ENCODE measurements at regions not wholly inside any gene's neighbourhood (a gene's known extent, or its start where the extent isn't known, plus 50 kb on each side); places are given as distances from the start of the nearest gene placed in this dataset.

GRCh38 chr11:71191201-71191600, 61.2 kb downstream of the SHANK2 start:
- intact Hi-C loops (cut with micrococcal nuclease): no loop called here
- H3K4me2 ChIP-seq (ENCODE audit: insufficient read depth, low read length): no peak overlapping the region
- ChIA-PET CTCF (ENCODE audit: low intra/inter-chr PET ratio) (no interaction called here), POLR2A (no interaction called here)
- DNase-seq (ENCODE audit: extremely low read depth in 1 of 4, low spot score in 3 of 4) (no peak), FAIRE-seq (no peak), ATAC-seq (no peak)
- no peak overlapping the region for H3K27ac ChIP-seq (ENCODE audit: extremely low read depth, low read depth, low read length)
- H3K27me3 ChIP-seq (ENCODE audit: control insufficient read depth in 2 of 2, insufficient read depth in 2 of 2, low read length in 2 of 2): peaks cover 2 to 66% of the 10 kb centered on the region in 2 experiments
- no peaks in the 10 kb centered on the region for H3K4me1 ChIP-seq (replicated peaks in 1 of 2; ENCODE audit: control insufficient read depth in 2 of 2, insufficient read depth in 2 of 2, low read length in 2 of 2)
- H3K9me1 ChIP-seq (ENCODE audit: control insufficient read depth, insufficient read depth, low read length): no peaks in the 10 kb centered on the region
- H2AFZ ChIP-seq (ENCODE audit: low read depth, low read length): no peak overlapping the region
- H3K79me2 ChIP-seq (ENCODE audit: control insufficient read depth, insufficient read depth, low read length): no peaks in the 10 kb centered on the region
- WGBS (ENCODE audit: insufficient coverage, low coverage, missing lambda C conversion rate): 3% methylated on average over 7 of the region's 8 CpGs
- H3K9ac ChIP-seq (ENCODE audit: insufficient read depth in 1 of 2, low read depth in 2 of 2, low read length in 2 of 2): no peak overlapping the region
- H3K36me3 ChIP-seq (ENCODE audit: control insufficient read depth, insufficient read depth, low read length): no peaks in the 10 kb centered on the region
- in situ Hi-C loops (cut with MboI): no loop called here
- H3K4me3 ChIP-seq: no peak overlapping the region
- H4K20me1 ChIP-seq (replicated peaks; ENCODE audit: control insufficient read depth, insufficient read depth, low read length): peaks cover 10% of the 10 kb centered on the region; the same call in 1 of the 2 replicates
- BruUV-seq (replicated peaks): no TSS peak
- H3K9me3 ChIP-seq (replicated peaks; ENCODE audit: control insufficient read depth, insufficient read depth, low read depth, low read length): no peaks in the 10 kb centered on the region
- TF ChIP-seq, protein P1, sequence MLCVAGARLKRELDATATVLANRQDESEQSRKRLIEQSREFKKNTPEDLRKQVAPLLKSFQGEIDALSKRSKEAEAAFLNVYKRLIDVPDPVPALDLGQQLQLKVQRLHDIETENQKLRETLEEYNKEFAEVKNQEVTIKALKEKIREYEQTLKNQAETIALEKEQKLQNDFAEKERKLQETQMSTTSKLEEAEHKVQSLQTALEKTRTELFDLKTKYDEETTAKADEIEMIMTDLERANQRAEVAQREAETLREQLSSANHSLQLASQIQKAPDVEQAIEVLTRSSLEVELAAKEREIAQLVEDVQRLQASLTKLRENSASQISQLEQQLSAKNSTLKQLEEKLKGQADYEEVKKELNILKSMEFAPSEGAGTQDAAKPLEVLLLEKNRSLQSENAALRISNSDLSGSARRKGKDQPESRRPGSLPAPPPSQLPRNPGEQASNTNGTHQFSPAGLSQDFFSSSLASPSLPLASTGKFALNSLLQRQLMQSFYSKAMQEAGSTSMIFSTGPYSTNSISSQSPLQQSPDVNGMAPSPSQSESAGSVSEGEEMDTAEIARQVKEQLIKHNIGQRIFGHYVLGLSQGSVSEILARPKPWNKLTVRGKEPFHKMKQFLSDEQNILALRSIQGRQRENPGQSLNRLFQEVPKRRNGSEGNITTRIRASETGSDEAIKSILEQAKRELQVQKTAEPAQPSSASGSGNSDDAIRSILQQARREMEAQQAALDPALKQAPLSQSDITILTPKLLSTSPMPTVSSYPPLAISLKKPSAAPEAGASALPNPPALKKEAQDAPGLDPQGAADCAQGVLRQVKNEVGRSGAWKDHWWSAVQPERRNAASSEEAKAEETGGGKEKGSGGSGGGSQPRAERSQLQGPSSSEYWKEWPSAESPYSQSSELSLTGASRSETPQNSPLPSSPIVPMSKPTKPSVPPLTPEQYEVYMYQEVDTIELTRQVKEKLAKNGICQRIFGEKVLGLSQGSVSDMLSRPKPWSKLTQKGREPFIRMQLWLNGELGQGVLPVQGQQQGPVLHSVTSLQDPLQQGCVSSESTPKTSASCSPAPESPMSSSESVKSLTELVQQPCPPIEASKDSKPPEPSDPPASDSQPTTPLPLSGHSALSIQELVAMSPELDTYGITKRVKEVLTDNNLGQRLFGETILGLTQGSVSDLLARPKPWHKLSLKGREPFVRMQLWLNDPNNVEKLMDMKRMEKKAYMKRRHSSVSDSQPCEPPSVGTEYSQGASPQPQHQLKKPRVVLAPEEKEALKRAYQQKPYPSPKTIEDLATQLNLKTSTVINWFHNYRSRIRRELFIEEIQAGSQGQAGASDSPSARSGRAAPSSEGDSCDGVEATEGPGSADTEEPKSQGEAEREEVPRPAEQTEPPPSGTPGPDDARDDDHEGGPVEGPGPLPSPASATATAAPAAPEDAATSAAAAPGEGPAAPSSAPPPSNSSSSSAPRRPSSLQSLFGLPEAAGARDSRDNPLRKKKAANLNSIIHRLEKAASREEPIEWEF (CRISPR knock-in tag; IDR thresholded peaks at IDR 0.05): no peak
- TF ChIP-seq, protein P2, sequence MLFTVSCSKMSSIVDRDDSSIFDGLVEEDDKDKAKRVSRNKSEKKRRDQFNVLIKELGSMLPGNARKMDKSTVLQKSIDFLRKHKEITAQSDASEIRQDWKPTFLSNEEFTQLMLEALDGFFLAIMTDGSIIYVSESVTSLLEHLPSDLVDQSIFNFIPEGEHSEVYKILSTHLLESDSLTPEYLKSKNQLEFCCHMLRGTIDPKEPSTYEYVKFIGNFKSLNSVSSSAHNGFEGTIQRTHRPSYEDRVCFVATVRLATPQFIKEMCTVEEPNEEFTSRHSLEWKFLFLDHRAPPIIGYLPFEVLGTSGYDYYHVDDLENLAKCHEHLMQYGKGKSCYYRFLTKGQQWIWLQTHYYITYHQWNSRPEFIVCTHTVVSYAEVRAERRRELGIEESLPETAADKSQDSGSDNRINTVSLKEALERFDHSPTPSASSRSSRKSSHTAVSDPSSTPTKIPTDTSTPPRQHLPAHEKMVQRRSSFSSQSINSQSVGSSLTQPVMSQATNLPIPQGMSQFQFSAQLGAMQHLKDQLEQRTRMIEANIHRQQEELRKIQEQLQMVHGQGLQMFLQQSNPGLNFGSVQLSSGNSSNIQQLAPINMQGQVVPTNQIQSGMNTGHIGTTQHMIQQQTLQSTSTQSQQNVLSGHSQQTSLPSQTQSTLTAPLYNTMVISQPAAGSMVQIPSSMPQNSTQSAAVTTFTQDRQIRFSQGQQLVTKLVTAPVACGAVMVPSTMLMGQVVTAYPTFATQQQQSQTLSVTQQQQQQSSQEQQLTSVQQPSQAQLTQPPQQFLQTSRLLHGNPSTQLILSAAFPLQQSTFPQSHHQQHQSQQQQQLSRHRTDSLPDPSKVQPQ (CRISPR knock-in tag; IDR thresholded peaks at IDR 0.05; ENCODE audit: borderline replicate concordance): no peak
- TF ChIP-seq KAT7 (CRISPR knock-in tag; IDR thresholded peaks at IDR 0.05; ENCODE audit: borderline replicate concordance) (no peak), DACH1 (IDR thresholded peaks at IDR 0.05; ENCODE audit: partially characterized antibody) (no peak), PATZ1 (CRISPR knock-in tag; IDR thresholded peaks at IDR 0.05; ENCODE audit: borderline replicate concordance) (no peak), ATF1 (CRISPR knock-in tag; IDR thresholded peaks at IDR 0.05) (no peak), ATF1 (tag; IDR thresholded peaks at IDR 0.05) (no peak), CEBPB (tag; IDR thresholded peaks at IDR 0.05) (no peak), SMAD4 (CRISPR knock-in tag; conservative IDR thresholded peaks at IDR 0.05) (no peak), CTBP1 (IDR thresholded peaks at IDR 0.05; ENCODE audit: borderline replicate concordance) (no peak), HSF4 (CRISPR knock-in tag; IDR thresholded peaks at IDR 0.05; ENCODE audit: borderline replicate concordance) (no peak), MCM3 (IDR thresholded peaks at IDR 0.05) (no peak)
- TF ChIP-seq, protein P3, sequence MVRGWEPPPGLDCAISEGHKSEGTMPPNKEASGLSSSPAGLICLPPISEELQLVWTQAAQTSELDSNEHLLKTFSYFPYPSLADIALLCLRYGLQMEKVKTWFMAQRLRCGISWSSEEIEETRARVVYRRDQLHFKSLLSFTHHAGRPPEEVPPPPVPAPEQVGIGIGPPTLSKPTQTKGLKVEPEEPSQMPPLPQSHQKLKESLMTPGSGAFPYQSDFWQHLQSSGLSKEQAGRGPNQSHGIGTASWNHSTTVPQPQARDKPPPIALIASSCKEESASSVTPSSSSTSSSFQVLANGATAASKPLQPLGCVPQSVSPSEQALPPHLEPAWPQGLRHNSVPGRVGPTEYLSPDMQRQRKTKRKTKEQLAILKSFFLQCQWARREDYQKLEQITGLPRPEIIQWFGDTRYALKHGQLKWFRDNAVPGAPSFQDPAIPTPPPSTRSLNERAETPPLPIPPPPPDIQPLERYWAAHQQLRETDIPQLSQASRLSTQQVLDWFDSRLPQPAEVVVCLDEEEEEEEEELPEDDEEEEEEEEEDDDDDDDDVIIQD (CRISPR knock-in tag; IDR thresholded peaks at IDR 0.05): no peak
